ENCODE measurements at regions not wholly inside any gene's neighbourhood (a gene's known extent, or its start where the extent isn't known, plus 50 kb on each side); places are given as distances from the start of the nearest gene placed in this dataset.

- Histone ChIP-seq H3K27me3 (ENCODE audit: control insufficient read depth in 4 of 4, insufficient read depth in 4 of 4, low read length in 3 of 4) (no peaks in the 10 kb centered on the region), H3K9ac (ENCODE audit: low read depth in 1 of 2, low read length in 2 of 2) (no peak overlapping the region), H3K4me3 (ENCODE audit: low read depth in 1 of 3, low read length in 3 of 3) (no peak overlapping the region), H3K9me3 (ENCODE audit: control insufficient read depth in 4 of 4, low read length in 3 of 4) (no peaks in the 10 kb centered on the region), H3K36me3 (ENCODE audit: control insufficient read depth in 4 of 4, insufficient read depth in 3 of 4, low read depth in 1 of 4, low read length in 3 of 4) (no peaks in the 10 kb centered on the region), H3K4me1 (ENCODE audit: control insufficient read depth in 4 of 4, insufficient read depth in 4 of 4, low read length in 3 of 4) (no peaks in the 10 kb centered on the region), H3K27ac (ENCODE audit: low read depth in 1 of 2, low read length in 2 of 2) (no peak overlapping the region)
- WGBS = 61% methylated on average over 3 of the region's 3 CpGs
- DNase-seq (ENCODE audit: low spot score) = no peak
- no peak for TF ChIP-seq CTCF (IDR thresholded peaks at IDR 0.05; ENCODE audit: low read depth, low read length, missing input control)
- no peak for TF ChIP-seq ATF3 (IDR thresholded peaks at IDR 0.05)
- no peak for TF ChIP-seq FOXA1 (IDR thresholded peaks at IDR 0.05)
These were observed 172.8 kb upstream of the MAP3K7 start for GRCh38 chr6:90759664-90760063.

GRCh38 chr6:90758741-90759140 lies 171.9 kb upstream of the MAP3K7 start:
- no peak for DNase-seq (ENCODE audit: low spot score)
- no peaks in the 10 kb centered on the region for H3K27me3 ChIP-seq (ENCODE audit: control insufficient read depth in 4 of 4, insufficient read depth in 4 of 4, low read length in 3 of 4)
- no peak overlapping the region for H3K4me3 ChIP-seq (ENCODE audit: low read depth in 1 of 3, low read length in 3 of 3)
- WGBS = 59% methylated on average over 3 of the region's 3 CpGs
- no peaks in the 10 kb centered on the region for H3K9me3 ChIP-seq (ENCODE audit: control insufficient read depth in 4 of 4, low read length in 3 of 4)
- no peak overlapping the region for H3K27ac ChIP-seq (ENCODE audit: low read depth in 1 of 2, low read length in 2 of 2)
- no peak for TF ChIP-seq SP1 (IDR thresholded peaks at IDR 0.05)
- TF ChIP-seq MAX (IDR thresholded peaks at IDR 0.05) = no peak
- no peak for TF ChIP-seq FOXA1 (IDR thresholded peaks at IDR 0.05)
- no peak for TF ChIP-seq RAD21 (IDR thresholded peaks at IDR 0.05)
- TF ChIP-seq HNF4A (conservative IDR thresholded peaks at IDR 0.05) = no peak
- TF ChIP-seq EGR1 (IDR thresholded peaks at IDR 0.05; ENCODE audit: low read depth in 2 of 2) = no peak
- no peak for TF ChIP-seq GABPA (IDR thresholded peaks at IDR 0.05 in 1 of 2, conservative IDR thresholded peaks at IDR 0.05 in 1 of 2)
- TF ChIP-seq HNF4G (IDR thresholded peaks at IDR 0.05) = no peak
- TF ChIP-seq TAF1 (conservative IDR thresholded peaks at IDR 0.05) = no peak
- H3K9ac ChIP-seq (ENCODE audit: low read depth in 1 of 2, low read length in 2 of 2) = no peak overlapping the region
- no peaks in the 10 kb centered on the region for H3K4me1 ChIP-seq (ENCODE audit: control insufficient read depth in 4 of 4, insufficient read depth in 4 of 4, low read length in 3 of 4)
- H3K36me3 ChIP-seq (ENCODE audit: control insufficient read depth in 4 of 4, insufficient read depth in 3 of 4, low read depth in 1 of 4, low read length in 3 of 4) = no peaks in the 10 kb centered on the region

GRCh38 chr6:90753820-90754643 lies 167.2 kb upstream of the MAP3K7 start:
- no peak for DNase-seq (ENCODE audit: low spot score)
- Histone ChIP-seq H3K9ac (ENCODE audit: low read depth in 1 of 2, low read length in 2 of 2) (no peak overlapping the region), H3K4me3 (ENCODE audit: low read depth in 1 of 3, low read length in 3 of 3) (no peak overlapping the region), H3K9me3 (ENCODE audit: control insufficient read depth in 4 of 4, low read length in 3 of 4) (no peaks in the 10 kb centered on the region), H3K27me3 (ENCODE audit: control insufficient read depth in 4 of 4, insufficient read depth in 4 of 4, low read length in 3 of 4) (no peaks in the 10 kb centered on the region), H3K27ac (ENCODE audit: low read depth in 1 of 2, low read length in 2 of 2) (no peak overlapping the region), H3K36me3 (ENCODE audit: control insufficient read depth in 4 of 4, insufficient read depth in 3 of 4, low read depth in 1 of 4, low read length in 3 of 4) (no peaks in the 10 kb centered on the region), H3K4me1 (ENCODE audit: control insufficient read depth in 4 of 4, insufficient read depth in 4 of 4, low read length in 3 of 4) (no peaks in the 10 kb centered on the region)
- WGBS = 34% methylated on average over 8 of the region's 8 CpGs
- TF ChIP-seq FOXA2 (IDR thresholded peaks at IDR 0.05) (no peak), YY1 (IDR thresholded peaks at IDR 0.05) (no peak), MAX (IDR thresholded peaks at IDR 0.05) (no peak), FOXA1 (IDR thresholded peaks at IDR 0.05) (no peak), GABPA (IDR thresholded peaks at IDR 0.05 in 1 of 2, conservative IDR thresholded peaks at IDR 0.05 in 1 of 2) (no peak), RAD21 (IDR thresholded peaks at IDR 0.05) (no peak), EGR1 (IDR thresholded peaks at IDR 0.05; ENCODE audit: low read depth in 2 of 2) (no peak), TAF1 (conservative IDR thresholded peaks at IDR 0.05) (no peak), SP1 (IDR thresholded peaks at IDR 0.05) (no peak), REST (IDR thresholded peaks at IDR 0.05) (no peak), RXRA (IDR thresholded peaks at IDR 0.05) (no peak), ATF3 (IDR thresholded peaks at IDR 0.05) (no peak), CTCF (IDR thresholded peaks at IDR 0.05; ENCODE audit: low read depth, low read length, missing input control) (no peak)

Measured in liver (tissue), 8 donors.